A673 (cell line): ENCODE measurements at regions not wholly inside any gene's neighbourhood (a gene's known extent, or its start where the extent isn't known, plus 50 kb on each side); places are given as distances from the start of the nearest gene placed in this dataset.

Source experiments
- EZH2 ChIP-seq: fragments of 200-600 bp; sonication (generic); IDR thresholded peaks from 2 replicates; pipeline ENCODE4 v1.6.1; 2017; ENCODE audit warnings: borderline replicate concordance, low read depth, mild to moderate bottlenecking, mixed read lengths, antibody characterized with exemption, low read length; ENCODE audit not compliant: poor library complexity, severe bottlenecking
- TF ChIP-seq, protein P1 (sequence below): fragments of 300-800, 200-600 bp; sonication (generic); conservative IDR thresholded peaks from 2 replicates; pipeline ENCODE4 v1.5.1; 2017; ENCODE audit warnings: low read depth, mild to moderate bottlenecking, antibody characterized with exemption, low read length, moderate library complexity, mixed read lengths

DNA sequence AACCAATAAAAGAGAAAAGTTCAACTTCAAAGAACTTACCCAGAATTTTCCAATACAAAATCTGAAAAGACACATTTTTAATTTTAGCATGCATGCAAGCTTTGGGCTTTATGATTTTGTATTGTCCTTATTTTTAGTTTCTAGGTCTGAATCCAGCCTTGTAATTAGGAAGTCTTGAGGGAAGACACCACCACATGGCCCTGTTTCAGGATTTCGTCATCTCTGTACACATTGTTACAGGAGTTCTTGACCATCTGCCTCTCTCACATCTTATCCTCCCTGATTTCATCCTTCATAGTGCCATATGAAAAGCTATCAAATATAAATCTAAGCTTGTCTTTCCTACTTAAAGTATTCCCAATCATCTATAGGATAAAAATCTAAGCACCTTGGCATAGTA is 176.1 kb downstream of the TXNL1 start:
- TF ChIP-seq, protein P1, sequence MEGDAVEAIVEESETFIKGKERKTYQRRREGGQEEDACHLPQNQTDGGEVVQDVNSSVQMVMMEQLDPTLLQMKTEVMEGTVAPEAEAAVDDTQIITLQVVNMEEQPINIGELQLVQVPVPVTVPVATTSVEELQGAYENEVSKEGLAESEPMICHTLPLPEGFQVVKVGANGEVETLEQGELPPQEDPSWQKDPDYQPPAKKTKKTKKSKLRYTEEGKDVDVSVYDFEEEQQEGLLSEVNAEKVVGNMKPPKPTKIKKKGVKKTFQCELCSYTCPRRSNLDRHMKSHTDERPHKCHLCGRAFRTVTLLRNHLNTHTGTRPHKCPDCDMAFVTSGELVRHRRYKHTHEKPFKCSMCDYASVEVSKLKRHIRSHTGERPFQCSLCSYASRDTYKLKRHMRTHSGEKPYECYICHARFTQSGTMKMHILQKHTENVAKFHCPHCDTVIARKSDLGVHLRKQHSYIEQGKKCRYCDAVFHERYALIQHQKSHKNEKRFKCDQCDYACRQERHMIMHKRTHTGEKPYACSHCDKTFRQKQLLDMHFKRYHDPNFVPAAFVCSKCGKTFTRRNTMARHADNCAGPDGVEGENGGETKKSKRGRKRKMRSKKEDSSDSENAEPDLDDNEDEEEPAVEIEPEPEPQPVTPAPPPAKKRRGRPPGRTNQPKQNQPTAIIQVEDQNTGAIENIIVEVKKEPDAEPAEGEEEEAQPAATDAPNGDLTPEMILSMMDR, result no peak
- TF ChIP-seq EZH2, result no peak
